Lower leg skin (tissue), 4 donors: ENCODE measurements at regions not wholly inside any gene's neighbourhood (a gene's known extent, or its start where the extent isn't known, plus 50 kb on each side); places are given as distances from the start of the nearest gene placed in this dataset.

Experiments
- DNase-seq, 2 donors: peaks; one replicate each; pipeline ENCODE4 v3.0.0-alpha.2; 2019; ENCODE audit warnings: low spot score in 2 of 2
- H3K4me3 ChIP-seq: fragments of 200-600 bp; sonication (generic); 2 replicates; pipeline ENCODE4 v1.5.1; 2017; ENCODE audit warnings: mild to moderate bottlenecking, low read depth; ENCODE audit not compliant: poor library complexity, severe bottlenecking
- CTCF ChIP-seq, 3 donors: fragments of 450-650 bp; IDR thresholded peaks; one replicate each; pipeline ENCODE4 v1.5.1; 2016; ENCODE audit warnings: antibody characterized with exemption in 3 of 3, mild to moderate bottlenecking in 3 of 3, moderate library complexity in 2 of 3
- POLR2A ChIP-seq, 2 donors: fragments of 450-650 bp; IDR thresholded peaks; one replicate each; pipeline ENCODE4 v1.6.1; 2016 to 2017; ENCODE audit warnings: antibody characterized with exemption in 2 of 2, mild to moderate bottlenecking in 1 of 2, moderate library complexity in 1 of 2
- WGBS, 2 donors: methylation state at CpG; one replicate each; pipeline ENCODE4 v1.1.5; 2018; 5-methylcytosine and 5-hydroxymethylcytosine counted together
- intact Hi-C: fragments of 100-400 bp; cut with DNase I; formaldehyde crosslinking; loops from one replicate; pipeline ENCODE4 v1.15.0; 2023; ENCODE audit warnings: low total_unique reads

GRCh38 chr9:108724652-108725051 is 131.1 kb downstream of the ACTL7B start:
- DNase-seq: no peak
- no peak overlapping the region for H3K4me3 ChIP-seq
- WGBS, 2 donors: 84% methylated on average over 5 of the region's 5 CpGs
- TF ChIP-seq POLR2A (IDR thresholded peaks at IDR 0.05) (no peak), CTCF (IDR thresholded peaks at IDR 0.05) (no peak)
- intact Hi-C loops: no loop called here

- no peak overlapping the region for H3K4me3 ChIP-seq
- TF ChIP-seq POLR2A (IDR thresholded peaks at IDR 0.05) (no peak), CTCF (IDR thresholded peaks at IDR 0.05) (no peak)
- intact Hi-C loops: no loop called here
- WGBS, 2 donors: 60 to 66% methylated on average over 4 of the region's 4 CpGs
- no peak for DNase-seq
Measured at GRCh38 chr9:108724122-108724521, 131.7 kb downstream of the ACTL7B start.

GRCh38 chr9:108722396-108722795 is 133.4 kb downstream of the ACTL7B start:
- DNase-seq: peak in 1 of 2 donors; percentile 52
- TF ChIP-seq POLR2A (IDR thresholded peaks at IDR 0.05) (no peak), CTCF (IDR thresholded peaks at IDR 0.05) (no peak)
- intact Hi-C loops: no loop called here
- 25 to 29% methylated on average over 7 of the region's 7 CpGs for WGBS, 2 donors
- no peak overlapping the region for H3K4me3 ChIP-seq

- TF ChIP-seq CTCF (IDR thresholded peaks at IDR 0.05): no peak
- no peak for TF ChIP-seq POLR2A (IDR thresholded peaks at IDR 0.05)
- intact Hi-C loops: no loop called here
- 9 to 20% methylated on average over 2 of the region's 2 CpGs for WGBS, 2 donors
Measured at GRCh38 chr9:108720191-108720642, 135.6 kb downstream of the ACTL7B start.

GRCh38 chr9:108710424-108710823 is 145.4 kb downstream of the ACTL7B start:
- intact Hi-C loops: no loop called here
- no peak overlapping the region for H3K4me3 ChIP-seq
- DNase-seq: no peak
- WGBS, 2 donors: 36 to 46% methylated on average over 3 of the region's 3 CpGs
- TF ChIP-seq CTCF (IDR thresholded peaks at IDR 0.05) (no peak), POLR2A (IDR thresholded peaks at IDR 0.05) (no peak)

More at GRCh38 chr9:108720191-108720642, 135.6 kb downstream of the ACTL7B start:
- H3K4me3 ChIP-seq: no peak overlapping the region
- no peak for DNase-seq

- WGBS, 2 donors: 42 to 60% methylated on average over 1 of the region's 1 CpG
- no peak for TF ChIP-seq CTCF (IDR thresholded peaks at IDR 0.05)
- no peak for TF ChIP-seq POLR2A (IDR thresholded peaks at IDR 0.05)
- peak in 1 of 2 donors; percentile 50 for DNase-seq
- intact Hi-C loops: no loop called here
- no peak overlapping the region for H3K4me3 ChIP-seq
Measured at GRCh38 chr9:108709997-108710396, 145.8 kb downstream of the ACTL7B start.
